ENCODE measurements at regions not wholly inside any gene's neighbourhood (a gene's known extent, or its start where the extent isn't known, plus 50 kb on each side); places are given as distances from the start of the nearest gene placed in this dataset.

DNA sequence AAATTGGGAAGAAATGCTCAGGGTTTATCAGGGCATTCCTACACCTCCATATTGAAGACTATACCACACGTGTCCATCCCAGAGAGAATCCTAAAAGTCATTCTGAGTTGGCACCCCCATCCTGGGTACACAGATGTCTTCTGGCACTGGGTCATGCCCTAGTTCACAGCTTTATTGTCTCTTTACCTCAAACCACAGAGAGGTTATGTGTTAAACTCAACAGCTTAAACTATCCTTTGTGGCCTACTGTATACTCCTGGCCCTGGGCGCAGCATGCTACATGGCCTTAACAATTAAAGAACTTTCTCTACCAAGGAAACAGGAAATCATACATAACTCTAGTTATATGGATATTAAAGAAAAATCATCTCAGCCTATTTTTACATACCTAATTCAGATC is 115.6 kb upstream of the SEM1 start:
- TF ChIP-seq, protein P1, sequence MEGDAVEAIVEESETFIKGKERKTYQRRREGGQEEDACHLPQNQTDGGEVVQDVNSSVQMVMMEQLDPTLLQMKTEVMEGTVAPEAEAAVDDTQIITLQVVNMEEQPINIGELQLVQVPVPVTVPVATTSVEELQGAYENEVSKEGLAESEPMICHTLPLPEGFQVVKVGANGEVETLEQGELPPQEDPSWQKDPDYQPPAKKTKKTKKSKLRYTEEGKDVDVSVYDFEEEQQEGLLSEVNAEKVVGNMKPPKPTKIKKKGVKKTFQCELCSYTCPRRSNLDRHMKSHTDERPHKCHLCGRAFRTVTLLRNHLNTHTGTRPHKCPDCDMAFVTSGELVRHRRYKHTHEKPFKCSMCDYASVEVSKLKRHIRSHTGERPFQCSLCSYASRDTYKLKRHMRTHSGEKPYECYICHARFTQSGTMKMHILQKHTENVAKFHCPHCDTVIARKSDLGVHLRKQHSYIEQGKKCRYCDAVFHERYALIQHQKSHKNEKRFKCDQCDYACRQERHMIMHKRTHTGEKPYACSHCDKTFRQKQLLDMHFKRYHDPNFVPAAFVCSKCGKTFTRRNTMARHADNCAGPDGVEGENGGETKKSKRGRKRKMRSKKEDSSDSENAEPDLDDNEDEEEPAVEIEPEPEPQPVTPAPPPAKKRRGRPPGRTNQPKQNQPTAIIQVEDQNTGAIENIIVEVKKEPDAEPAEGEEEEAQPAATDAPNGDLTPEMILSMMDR (IDR thresholded peaks at IDR 0.05): no peak
- no peak for TF ChIP-seq POLR2A (IDR thresholded peaks at IDR 0.05)
